IPS DF 4.7 (cell line): ENCODE measurements at regions not wholly inside any gene's neighbourhood (a gene's known extent, or its start where the extent isn't known, plus 50 kb on each side); places are given as distances from the start of the nearest gene placed in this dataset.
"Not testable (repeated sequence)": the region's sequence is repeated elsewhere in the genome, so short reads cannot be mapped to it uniquely, and the experiment has no call there.

Experiments
- DNase-seq: peaks from one replicate; pipeline ENCODE4 v3.0.0-alpha.2; 2013; ENCODE audit warnings: low spot score; ENCODE audit errors: extremely low read depth

- no peak for DNase-seq
These were observed 169.5 kb upstream of the EDNRB start for GRCh38 chr13:78087966-78088678.

GRCh38 chr13:78085434-78086225 is 167.0 kb upstream of the EDNRB start:
- peak; percentile 5 for DNase-seq

- no peak for DNase-seq
These were observed 165.8 kb upstream of the EDNRB start for GRCh38 chr13:78084401-78084800.

- DNase-seq = no peak
These were observed 159.5 kb upstream of the EDNRB start for GRCh38 chr13:78078168-78078567.

GRCh38 chr13:78067290-78067689 is 148.7 kb upstream of the EDNRB start:
- DNase-seq = no peak

- no peak for DNase-seq
These were observed 146.5 kb upstream of the EDNRB start for GRCh38 chr13:78065141-78065540.

GRCh38 chr13:78061806-78062205 is 143.2 kb upstream of the EDNRB start:
- DNase-seq = no peak

- DNase-seq = no peak
These were observed 142.3 kb upstream of the EDNRB start for GRCh38 chr13:78060966-78061365.

- DNase-seq = not testable (repeated sequence)
These were observed 138.2 kb upstream of the EDNRB start for GRCh38 chr13:78056865-78057264.

GRCh38 chr13:78054157-78054556 is 135.5 kb upstream of the EDNRB start:
- no peak for DNase-seq

- DNase-seq = no peak
These were observed 128.5 kb upstream of the EDNRB start for GRCh38 chr13:78047151-78047550.

- no peak for DNase-seq
These were observed 127.7 kb upstream of the EDNRB start for GRCh38 chr13:78046331-78046730.

GRCh38 chr13:78045916-78046315 is 127.3 kb upstream of the EDNRB start:
- DNase-seq = no peak

GRCh38 chr13:78041366-78041765 is 122.7 kb upstream of the EDNRB start:
- not testable (repeated sequence) for DNase-seq

GRCh38 chr13:78040205-78040830 is 121.7 kb upstream of the EDNRB start:
- no peak for DNase-seq

GRCh38 chr13:78036841-78037240 is 118.2 kb upstream of the EDNRB start:
- no peak for DNase-seq

- DNase-seq = no peak
These were observed 116.9 kb upstream of the EDNRB start for GRCh38 chr13:78035500-78035899.

GRCh38 chr13:78033509-78033908 is 114.9 kb upstream of the EDNRB start:
- DNase-seq = no peak

- DNase-seq = no peak
These were observed 113.5 kb upstream of the EDNRB start for GRCh38 chr13:78032132-78032531.

GRCh38 chr13:78030341-78030896 is 111.8 kb upstream of the EDNRB start:
- no peak for DNase-seq

- DNase-seq = no peak
These were observed 111.3 kb upstream of the EDNRB start for GRCh38 chr13:78029901-78030300.

GRCh38 chr13:78028960-78029359 is 110.3 kb upstream of the EDNRB start:
- no peak for DNase-seq
